Smooth muscle cell (in vitro differentiated cells): ENCODE measurements at regions not wholly inside any gene's neighbourhood (a gene's known extent, or its start where the extent isn't known, plus 50 kb on each side); places are given as distances from the start of the nearest gene placed in this dataset.

ENCODE experiments used
- DNase-seq: peaks from one replicate; lab custom pipeline; 2025; ENCODE audit not compliant: unreplicated experiment; lab: John Stamatoyannopoulos, UW
- H2AFZ ChIP-seq: fragments of 200-600 bp; sonication (generic); 2 replicates; pipeline ENCODE4 v1.6.0; 2016; ENCODE audit warnings: antibody characterized with exemption, low read depth, mild to moderate bottlenecking
- H3F3A ChIP-seq: fragments of 200-600 bp; sonication (generic); 2 replicates; pipeline ENCODE4 v1.6.0; 2017; ENCODE audit warnings: antibody characterized with exemption, low read depth
- H3K27ac ChIP-seq: fragments of 200-600 bp; sonication (generic); 2 replicates; pipeline ENCODE4 v1.5.1; 2016; ENCODE audit warnings: low read depth, mild to moderate bottlenecking
- H3K27me3 ChIP-seq: fragments of 200-600 bp; sonication (generic); 2 replicates; pipeline ENCODE4 v1.6.1; 2016; ENCODE audit warnings: low read depth, mild to moderate bottlenecking
- H3K36me3 ChIP-seq: fragments of 200-600 bp; sonication (generic); 2 replicates; pipeline ENCODE4 v1.5.1; 2016; ENCODE audit warnings: low read depth
- H3K4me1 ChIP-seq: fragments of 200-600 bp; sonication (generic); 2 replicates; pipeline ENCODE4 v1.5.1; 2016; ENCODE audit warnings: low read depth
- H3K4me2 ChIP-seq: fragments of 200-600 bp; sonication (generic); 2 replicates; pipeline ENCODE4 v1.6.0; 2016; ENCODE audit warnings: mild to moderate bottlenecking
- H3K4me3 ChIP-seq: fragments of 200-600 bp; sonication (generic); 2 replicates; pipeline ENCODE4 v1.5.1; 2016; ENCODE audit warnings: mild to moderate bottlenecking
- H3K79me2 ChIP-seq: fragments of 200-600 bp; sonication (generic); 2 replicates; pipeline ENCODE4 v1.6.0; 2016; ENCODE audit warnings: low read depth, mild to moderate bottlenecking
- H3K9ac ChIP-seq: fragments of 200-600 bp; sonication (generic); 2 replicates; pipeline ENCODE4 v1.6.0; 2016; ENCODE audit warnings: low read depth
- H3K9me3 ChIP-seq: fragments of 200-600 bp; sonication (generic); replicated peaks from 2 replicates; pipeline ENCODE4 v1.5.1; 2016; ENCODE audit warnings: low read depth
- H4K20me1 ChIP-seq: fragments of 200-600 bp; sonication (generic); 2 replicates; pipeline ENCODE4 v1.6.0; 2016; ENCODE audit warnings: low read depth
- WGBS: methylation state at CpG from one replicate; pipeline ENCODE4 v1.1.7; 2016; ENCODE audit warnings: low lambda C conversion rate; 5-methylcytosine and 5-hydroxymethylcytosine counted together
- TF ChIP-seq, protein P1 (sequence below): fragments of 200-600 bp; sonication (generic); IDR thresholded peaks from 2 replicates; pipeline ENCODE4 v1.5.1; 2017; ENCODE audit warnings: borderline replicate concordance, mild to moderate bottlenecking, antibody characterized with exemption; ENCODE audit not compliant: insufficient read depth, poor library complexity, severe bottlenecking

DNA sequence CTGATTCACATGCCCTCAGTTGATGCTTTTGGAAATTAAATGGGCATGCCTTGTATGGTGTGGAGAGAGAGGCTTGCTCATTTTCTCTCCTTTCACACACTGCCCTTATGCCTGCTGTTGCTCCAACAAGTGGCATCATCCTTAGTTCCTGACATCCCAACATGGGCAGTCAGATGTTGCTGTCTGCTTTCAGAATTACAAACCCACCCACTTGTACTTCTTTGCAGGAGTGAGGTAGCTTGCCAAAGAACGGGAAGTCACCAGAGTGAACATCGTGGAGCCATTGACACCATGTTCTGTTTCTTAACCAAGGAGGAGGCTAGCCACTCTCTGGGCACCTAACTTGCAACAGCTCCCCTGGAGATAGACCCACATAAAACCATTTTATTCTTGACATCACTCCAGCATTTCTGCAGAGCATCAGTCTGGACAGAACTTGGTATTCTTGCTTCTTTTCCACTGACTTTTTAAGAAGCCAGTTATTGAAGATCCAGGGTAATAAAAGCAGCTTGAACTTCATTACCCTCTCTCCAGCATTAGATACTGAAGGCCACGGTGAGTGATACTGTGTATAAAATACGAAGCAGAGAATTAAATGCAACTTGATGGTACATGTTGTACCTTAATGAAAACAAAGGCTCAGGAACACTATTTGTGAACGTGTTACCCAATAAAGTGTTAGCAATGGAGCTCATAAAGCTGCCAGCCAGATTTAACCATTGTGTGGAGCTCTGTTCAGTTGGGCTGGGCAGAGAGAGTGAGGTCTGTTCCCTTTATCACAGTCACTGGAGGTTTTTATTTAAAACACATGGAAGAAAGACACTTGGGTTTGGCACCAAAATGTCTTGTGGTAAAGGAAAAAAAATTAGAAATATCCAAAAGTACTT, 195.8 kb upstream of the HABP2 start:
- Histone ChIP-seq H3K4me2 (no peak overlapping the region), H3K9ac (no peak overlapping the region), H3K79me2 (no peaks in the 10 kb centered on the region), H2AFZ (no peak overlapping the region), H3K27ac (no peak overlapping the region), H3K36me3 (no peaks in the 10 kb centered on the region), H3K4me1 (no peaks in the 10 kb centered on the region), H3F3A (no peaks in the 10 kb centered on the region), H3K9me3 (no peaks in the 10 kb centered on the region), H3K27me3 (peaks cover 5% of the 10 kb centered on the region), H3K4me3 (no peak overlapping the region), H4K20me1 (no peaks in the 10 kb centered on the region)
- DNase-seq = no peak
- TF ChIP-seq, protein P1, sequence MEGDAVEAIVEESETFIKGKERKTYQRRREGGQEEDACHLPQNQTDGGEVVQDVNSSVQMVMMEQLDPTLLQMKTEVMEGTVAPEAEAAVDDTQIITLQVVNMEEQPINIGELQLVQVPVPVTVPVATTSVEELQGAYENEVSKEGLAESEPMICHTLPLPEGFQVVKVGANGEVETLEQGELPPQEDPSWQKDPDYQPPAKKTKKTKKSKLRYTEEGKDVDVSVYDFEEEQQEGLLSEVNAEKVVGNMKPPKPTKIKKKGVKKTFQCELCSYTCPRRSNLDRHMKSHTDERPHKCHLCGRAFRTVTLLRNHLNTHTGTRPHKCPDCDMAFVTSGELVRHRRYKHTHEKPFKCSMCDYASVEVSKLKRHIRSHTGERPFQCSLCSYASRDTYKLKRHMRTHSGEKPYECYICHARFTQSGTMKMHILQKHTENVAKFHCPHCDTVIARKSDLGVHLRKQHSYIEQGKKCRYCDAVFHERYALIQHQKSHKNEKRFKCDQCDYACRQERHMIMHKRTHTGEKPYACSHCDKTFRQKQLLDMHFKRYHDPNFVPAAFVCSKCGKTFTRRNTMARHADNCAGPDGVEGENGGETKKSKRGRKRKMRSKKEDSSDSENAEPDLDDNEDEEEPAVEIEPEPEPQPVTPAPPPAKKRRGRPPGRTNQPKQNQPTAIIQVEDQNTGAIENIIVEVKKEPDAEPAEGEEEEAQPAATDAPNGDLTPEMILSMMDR = no peak
- 73% methylated on average over 5 of the region's 5 CpGs for WGBS

DNA sequence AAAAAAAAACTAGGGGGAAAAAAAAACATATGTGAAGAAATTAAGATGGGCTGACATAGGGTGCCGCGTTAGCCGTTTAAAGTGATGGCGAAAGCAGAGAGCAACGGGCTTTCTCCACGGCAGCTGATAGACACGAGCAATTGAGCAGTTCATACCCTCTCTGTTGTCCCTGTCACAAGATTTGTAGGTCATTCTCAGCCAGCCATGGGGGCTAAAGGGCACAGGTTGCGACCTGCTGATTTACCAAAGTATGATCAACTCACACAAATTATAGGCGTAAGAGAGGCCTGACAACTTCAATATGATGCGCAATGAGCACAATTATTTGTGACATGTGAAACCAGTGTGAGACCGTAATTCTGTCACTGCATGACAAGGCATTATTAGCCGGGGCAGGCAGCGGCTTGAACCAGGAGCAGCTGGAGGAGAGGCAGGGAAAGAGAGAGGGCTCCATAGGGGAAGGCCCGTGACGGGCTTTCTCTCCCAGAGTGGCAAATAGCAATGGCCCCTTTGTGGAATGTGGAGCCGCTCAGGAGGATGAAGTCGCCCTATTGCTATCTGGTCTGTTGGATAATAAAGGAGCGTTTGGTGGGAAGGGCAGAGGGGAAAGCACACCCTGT, 195.1 kb upstream of the HABP2 start:
- Histone ChIP-seq H3K4me1 (no peaks in the 10 kb centered on the region), H3K4me2 (no peak overlapping the region), H2AFZ (no peak overlapping the region), H3F3A (no peaks in the 10 kb centered on the region), H3K27ac (no peak overlapping the region), H3K4me3 (no peak overlapping the region), H3K79me2 (no peaks in the 10 kb centered on the region), H3K9me3 (no peaks in the 10 kb centered on the region), H3K36me3 (no peaks in the 10 kb centered on the region), H4K20me1 (no peaks in the 10 kb centered on the region), H3K27me3 (peaks cover 5% of the 10 kb centered on the region), H3K9ac (no peak overlapping the region)
- WGBS = 80% methylated on average over 18 of the region's 18 CpGs
- DNase-seq = no peak
- TF ChIP-seq, protein P1 = no peak

DNA sequence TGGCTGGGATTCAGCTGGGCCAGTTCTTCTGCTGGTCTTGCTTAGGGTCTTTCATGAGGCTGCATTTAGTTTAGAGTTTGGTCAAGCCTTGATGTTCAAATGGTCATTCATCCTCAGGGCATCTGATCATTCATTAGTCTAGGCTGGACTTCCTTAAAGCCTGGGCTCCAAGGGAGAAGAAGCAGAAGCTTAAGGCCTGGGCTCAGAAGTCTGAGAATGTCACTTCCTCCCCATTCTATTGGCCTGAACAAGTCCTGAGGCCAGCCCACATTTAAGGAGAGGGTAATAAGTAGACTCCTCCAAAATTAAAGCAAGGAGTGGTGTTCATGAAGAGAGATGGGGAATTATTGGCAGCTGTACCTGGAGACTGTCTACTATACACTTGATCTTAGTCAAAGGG, 193.2 kb upstream of the HABP2 start:
- no peak overlapping the region for H3K9ac ChIP-seq

More for the DNA sequence above, 193.2 kb upstream of the HABP2 start:
- no peak overlapping the region for H2AFZ ChIP-seq
- H3K36me3 ChIP-seq = no peaks in the 10 kb centered on the region
- TF ChIP-seq, protein P1 = no peak
- no peaks in the 10 kb centered on the region for H3K79me2 ChIP-seq
- H3K4me2 ChIP-seq = no peak overlapping the region
- no peaks in the 10 kb centered on the region for H4K20me1 ChIP-seq
- no peaks in the 10 kb centered on the region for H3K4me1 ChIP-seq
- H3K9me3 ChIP-seq = no peaks in the 10 kb centered on the region
- no peaks in the 10 kb centered on the region for H3F3A ChIP-seq
- DNase-seq = no peak
- no peak overlapping the region for H3K27ac ChIP-seq
- H3K27me3 ChIP-seq = no peaks in the 10 kb centered on the region
- no peak overlapping the region for H3K4me3 ChIP-seq
